HEK293 (cell line): ENCODE measurements at regions not wholly inside any gene's neighbourhood (a gene's known extent, or its start where the extent isn't known, plus 50 kb on each side); places are given as distances from the start of the nearest gene placed in this dataset.

Source experiments
- ATF2 ChIP-seq: fragments of 450-650 bp; formaldehyde crosslinking; IDR thresholded peaks from 2 replicates; pipeline ENCODE4 v1.5.1; 2016; ENCODE audit warnings: missing biosample characterization, missing genetic modification characterization, low read depth
- ZNF785 ChIP-seq: fragments of 450-650 bp; formaldehyde crosslinking; IDR thresholded peaks from 2 replicates; pipeline ENCODE4 v1.5.1; 2016; ENCODE audit warnings: missing biosample characterization, missing genetic modification characterization

GRCh38 chr1:59236721-59237545 lies 60.0 kb upstream of the FGGY start:
- no peak for TF ChIP-seq ATF2 (tag by site-specific recombination)
- no peak for TF ChIP-seq ZNF785 (tag by site-specific recombination)
